CD8-positive, alpha-beta memory T cell (primary cell): ENCODE measurements at regions not wholly inside any gene's neighbourhood (a gene's known extent, or its start where the extent isn't known, plus 50 kb on each side); places are given as distances from the start of the nearest gene placed in this dataset.

Experiments
- CTCF ChIA-PET: fragments of 350-600 bp; sonication (Branson Sonifier 250); formaldehyde crosslinking; loops from one replicate; lab custom pipeline; 2021; ENCODE audit warnings: antibody characterized with exemption; lab: Charles Lee
- POLR2A ChIA-PET: fragments of 350-600 bp; sonication (Branson Sonifier 250); formaldehyde crosslinking; loops from one replicate; lab custom pipeline; 2021; ENCODE audit warnings: antibody characterized with exemption; lab: Charles Lee
- DNase-seq, 5 donors: peaks; one replicate each; pipeline versions ENCODE4 v3.0.0 to v3.0.0-alpha.2; 2020 to 2022; ENCODE audit warnings: mixed read lengths in 1 of 5
- H3K27ac ChIP-seq: one replicate; pipeline ENCODE4 v1.7.0; 2013; ENCODE audit warnings: low read depth, mild to moderate bottlenecking, low read length, moderate library complexity
- H3K27me3 ChIP-seq: 2 replicates; pipeline ENCODE4 v1.7.0; 2013; ENCODE audit warnings: low read length, mild to moderate bottlenecking; ENCODE audit not compliant: insufficient read depth, poor library complexity, severe bottlenecking
- H3K36me3 ChIP-seq: 2 replicates; pipeline ENCODE4 v1.7.0; 2013; ENCODE audit warnings: mild to moderate bottlenecking, low read length, moderate library complexity; ENCODE audit not compliant: insufficient read depth
- H3K4me1 ChIP-seq: 2 replicates; pipeline ENCODE4 v1.7.0; 2013; ENCODE audit warnings: mild to moderate bottlenecking, low read length, moderate library complexity; ENCODE audit not compliant: insufficient read depth
- H3K4me3 ChIP-seq: 2 replicates; pipeline ENCODE4 v1.7.0; 2013; ENCODE audit warnings: mild to moderate bottlenecking, low read length
- H3K9me3 ChIP-seq: 2 replicates; pipeline ENCODE4 v1.7.0; 2013; ENCODE audit warnings: mild to moderate bottlenecking, low read length
- H3K27ac Mint-ChIP-seq, 8 donors: one replicate each; pipeline ENCODE4 v1.8.0; 2020 to 2021; ENCODE audit warnings: mixed read lengths in 8 of 8, mild to moderate bottlenecking in 6 of 8, inconsistent platforms in 3 of 8, moderate library complexity in 3 of 8
- H3K27me3 Mint-ChIP-seq, 2 donors: one replicate each; pipeline ENCODE4 v1.8.0; 2020 to 2021; ENCODE audit warnings: mixed read lengths in 2 of 2, mild to moderate bottlenecking in 1 of 2, moderate library complexity in 1 of 2
- H3K36me3 Mint-ChIP-seq, 3 donors: one replicate each; pipeline ENCODE4 v1.8.0; 2020 to 2021; ENCODE audit warnings: mixed read lengths in 3 of 3, inconsistent platforms in 1 of 3, mild to moderate bottlenecking in 1 of 3
- H3K4me1 Mint-ChIP-seq, 3 donors: one replicate each; pipeline ENCODE4 v1.8.0; 2020 to 2021; ENCODE audit warnings: mixed read lengths in 3 of 3, inconsistent platforms in 1 of 3, mild to moderate bottlenecking in 1 of 3
- H3K4me3 Mint-ChIP-seq, 7 donors: one replicate each; pipeline ENCODE4 v1.8.0; 2020 to 2021; ENCODE audit warnings: mixed read lengths in 7 of 7, mild to moderate bottlenecking in 6 of 7, moderate library complexity in 4 of 7, inconsistent platforms in 2 of 7
- H3K9me3 Mint-ChIP-seq, 5 donors: one replicate each; pipeline ENCODE4 v1.8.0; 2020 to 2022; ENCODE audit warnings: mixed read lengths in 5 of 5, mild to moderate bottlenecking in 3 of 5, moderate library complexity in 2 of 5, inconsistent platforms in 1 of 5

DNA sequence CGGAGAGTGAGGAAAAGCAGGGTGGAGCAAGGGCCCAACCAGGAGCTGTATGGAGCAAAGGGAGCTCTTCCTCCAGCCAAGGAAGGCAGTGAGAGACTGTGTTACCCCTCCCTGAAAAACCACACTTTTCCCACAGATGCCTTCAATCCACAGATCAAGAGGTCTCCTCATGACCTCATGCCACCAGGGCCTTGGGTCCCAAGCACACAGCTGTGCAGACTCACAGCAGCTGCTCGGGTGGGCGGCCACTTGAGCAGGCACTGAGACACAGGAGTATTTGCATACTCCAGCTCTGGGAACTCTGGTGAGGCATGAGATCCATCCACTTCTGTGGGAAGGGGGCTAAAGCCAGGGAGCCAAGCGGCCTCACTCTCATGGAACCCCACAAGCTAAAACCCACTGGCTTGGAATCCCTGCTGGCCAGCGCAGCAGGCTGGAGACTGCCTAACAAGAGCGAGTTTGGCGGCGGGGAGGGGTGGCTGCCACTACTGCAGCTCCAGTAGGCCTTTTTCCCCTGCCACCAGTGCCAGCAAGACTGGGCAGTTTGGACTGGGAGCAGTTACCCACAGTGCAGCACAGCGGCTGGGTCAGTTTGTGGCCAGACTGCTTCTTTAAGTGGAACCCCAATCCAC is 880.6 kb upstream of the ARPP21 start:
- ChIA-PET CTCF (no interaction called here), POLR2A (no interaction called here)
- H3K27ac ChIP-seq, result no peak overlapping the region
- Mint-ChIP-seq H3K36me3 (no peaks in the 10 kb centered on the region), H3K4me1 (no peaks in the 10 kb centered on the region), H3K9me3 (peaks cover 1 to 13% (median 10%) of the 10 kb centered on the region in 5 donors), H3K4me3 (no peak overlapping the region), H3K27ac (no peak overlapping the region), H3K27me3 (no peaks in the 10 kb centered on the region)
- H3K4me3 ChIP-seq, result no peak overlapping the region
- H3K4me1 ChIP-seq, result no peaks in the 10 kb centered on the region
- H3K36me3 ChIP-seq, result no peaks in the 10 kb centered on the region
- H3K9me3 ChIP-seq, result no peaks in the 10 kb centered on the region
- H3K27me3 ChIP-seq, result no peaks in the 10 kb centered on the region
- no peak for DNase-seq

DNA sequence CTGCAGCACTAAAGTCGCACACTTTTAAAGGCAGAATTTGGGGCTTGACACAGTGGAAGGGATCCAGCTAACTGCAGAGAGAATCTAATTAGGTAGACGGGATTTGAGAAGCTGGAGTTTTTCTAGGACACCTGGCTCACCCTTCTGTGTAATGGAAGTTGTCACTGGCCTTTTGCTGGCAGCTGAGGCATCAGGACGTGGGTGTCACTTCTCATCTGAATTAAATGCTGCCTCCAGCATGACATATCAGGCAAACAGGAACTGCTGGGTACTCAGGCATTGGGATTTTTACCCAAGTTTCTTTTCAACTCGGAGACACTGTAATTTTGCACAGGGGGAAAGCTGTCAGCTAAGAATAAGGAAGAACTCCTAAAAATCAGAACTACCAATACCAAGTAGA is 861.9 kb upstream of the ARPP21 start:
- H3K36me3 ChIP-seq, result no peaks in the 10 kb centered on the region
- ChIA-PET POLR2A (no interaction called here), CTCF (no interaction called here)
- H3K36me3 Mint-ChIP-seq, result no peaks in the 10 kb centered on the region
- no peak for DNase-seq
- no peak overlapping the region for H3K4me3 Mint-ChIP-seq
- H3K4me1 Mint-ChIP-seq, result no peaks in the 10 kb centered on the region
- no peaks in the 10 kb centered on the region for H3K9me3 ChIP-seq
- no peak overlapping the region for H3K4me3 ChIP-seq
- H3K4me1 ChIP-seq, result no peaks in the 10 kb centered on the region
- peaks cover 0 to 7% (median 4%) of the 10 kb centered on the region in 5 donors for H3K9me3 Mint-ChIP-seq
- H3K27ac ChIP-seq, result no peak overlapping the region
- no peak overlapping the region for H3K27ac Mint-ChIP-seq
- H3K27me3 Mint-ChIP-seq, result no peaks in the 10 kb centered on the region
- H3K27me3 ChIP-seq, result no peaks in the 10 kb centered on the region

DNA sequence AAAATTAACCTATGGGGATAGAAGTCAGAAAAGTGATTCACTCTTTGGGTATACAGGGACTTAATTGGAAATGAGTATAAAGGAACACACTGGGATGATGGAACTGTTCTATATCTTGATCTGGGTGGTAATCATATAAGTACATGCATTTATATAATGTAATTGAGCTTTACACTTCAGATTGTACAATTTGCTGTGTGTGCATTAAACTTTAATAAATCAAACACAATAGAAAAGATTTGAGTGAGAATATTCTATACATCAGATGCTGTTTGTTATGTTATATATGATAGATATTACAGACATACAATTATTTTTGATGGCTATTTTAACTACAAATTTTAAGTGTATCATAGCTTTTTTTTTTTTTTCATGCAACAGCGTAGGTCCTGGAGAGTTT is 860.2 kb upstream of the ARPP21 start:
- Mint-ChIP-seq H3K4me3 (no peak overlapping the region), H3K27me3 (no peaks in the 10 kb centered on the region), H3K4me1 (no peaks in the 10 kb centered on the region), H3K36me3 (peaks cover 0 to 1% (median 0%) of the 10 kb centered on the region in 3 donors), H3K9me3 (peaks cover 0 to 5% (median 3%) of the 10 kb centered on the region in 5 donors), H3K27ac (no peak overlapping the region)
- Histone ChIP-seq H3K36me3 (no peaks in the 10 kb centered on the region), H3K4me3 (no peak overlapping the region), H3K27me3 (no peaks in the 10 kb centered on the region), H3K27ac (no peak overlapping the region), H3K9me3 (no peaks in the 10 kb centered on the region), H3K4me1 (no peaks in the 10 kb centered on the region)
- ChIA-PET POLR2A (no interaction called here), CTCF (no interaction called here)
- no peak for DNase-seq

DNA sequence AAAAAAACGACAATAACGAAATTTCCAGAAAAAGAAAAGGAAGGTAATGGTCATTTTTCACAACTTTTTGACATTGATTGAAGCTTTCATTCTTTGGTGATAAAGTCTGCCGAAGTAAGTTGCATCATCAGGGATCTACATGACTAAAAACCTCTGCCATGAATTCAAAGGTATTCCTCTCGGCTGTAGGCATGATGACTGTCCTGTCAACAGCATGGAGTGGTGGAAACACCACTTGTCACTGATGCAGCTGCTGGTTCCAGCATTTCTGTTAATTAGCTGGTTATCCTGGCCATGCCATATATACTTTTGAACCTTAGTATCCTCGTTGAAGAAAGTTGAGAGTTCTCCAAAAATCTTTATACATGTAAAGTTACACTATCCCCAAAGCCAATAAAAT is 859.0 kb upstream of the ARPP21 start:
- no peaks in the 10 kb centered on the region for H3K27me3 ChIP-seq
- Mint-ChIP-seq H3K4me3 (no peak overlapping the region), H3K36me3 (peaks cover 0 to 1% (median 0%) of the 10 kb centered on the region in 3 donors), H3K9me3 (peaks cover 0 to 4% (median 3%) of the 10 kb centered on the region in 5 donors), H3K27ac (no peak overlapping the region), H3K4me1 (no peaks in the 10 kb centered on the region), H3K27me3 (no peaks in the 10 kb centered on the region)
- DNase-seq, result no peak
- no peak overlapping the region for H3K27ac ChIP-seq
- ChIA-PET POLR2A (no interaction called here), CTCF (no interaction called here)
- no peaks in the 10 kb centered on the region for H3K36me3 ChIP-seq
- H3K4me3 ChIP-seq, result no peak overlapping the region
- H3K9me3 ChIP-seq, result no peaks in the 10 kb centered on the region
- no peaks in the 10 kb centered on the region for H3K4me1 ChIP-seq

DNA sequence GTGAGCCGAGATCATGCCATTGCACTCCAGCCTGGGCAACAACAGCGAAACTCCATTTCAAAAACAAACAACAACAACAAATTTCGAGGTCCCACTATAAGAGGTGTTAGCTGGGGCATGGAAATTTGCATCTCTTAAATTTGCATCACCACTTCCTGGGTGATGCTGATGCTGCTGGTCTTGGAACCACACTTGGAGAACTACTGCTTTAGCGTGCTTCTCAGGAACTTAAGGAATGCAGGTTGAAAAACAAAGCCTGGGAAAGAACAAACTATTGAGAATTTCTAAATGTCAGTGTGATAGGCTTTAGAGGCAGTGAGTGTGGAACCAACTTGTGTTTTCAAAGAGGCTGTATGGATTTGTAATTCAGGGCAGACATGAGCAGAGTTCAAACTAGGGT is 858.4 kb upstream of the ARPP21 start:
- H3K36me3 ChIP-seq, result no peaks in the 10 kb centered on the region
- Mint-ChIP-seq H3K27ac (no peak overlapping the region), H3K27me3 (no peaks in the 10 kb centered on the region), H3K4me1 (no peaks in the 10 kb centered on the region), H3K9me3 (peaks cover 0 to 4% (median 2%) of the 10 kb centered on the region in 5 donors), H3K36me3 (peaks cover 0 to 1% (median 0%) of the 10 kb centered on the region in 3 donors), H3K4me3 (no peak overlapping the region)
- no peaks in the 10 kb centered on the region for H3K4me1 ChIP-seq
- H3K4me3 ChIP-seq, result no peak overlapping the region
- CTCF ChIA-PET, result no interaction called here
- no peaks in the 10 kb centered on the region for H3K9me3 ChIP-seq
- H3K27ac ChIP-seq, result no peak overlapping the region
- H3K27me3 ChIP-seq, result no peaks in the 10 kb centered on the region
- POLR2A ChIA-PET, result no interaction called here
- DNase-seq, result no peak

DNA sequence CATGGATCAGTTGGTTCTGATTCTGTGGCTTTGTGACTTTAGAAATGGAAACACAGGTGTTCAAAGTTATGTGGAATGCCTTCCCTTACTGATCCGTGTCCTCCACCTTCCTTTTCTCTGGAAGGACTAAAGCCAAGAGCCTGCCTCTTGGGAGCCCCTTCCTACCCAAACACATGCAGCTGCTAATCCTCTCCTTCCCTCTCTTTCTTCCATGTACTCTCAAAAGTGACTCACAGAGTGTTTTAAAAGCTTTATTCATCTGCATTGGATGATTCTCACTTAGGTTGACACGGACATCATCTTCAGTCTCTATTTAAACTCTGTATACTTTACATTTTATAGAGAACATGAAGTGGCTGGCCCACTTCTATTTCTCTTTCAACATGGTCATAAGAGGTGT is 856.5 kb upstream of the ARPP21 start:
- Histone ChIP-seq H3K4me3 (no peak overlapping the region), H3K36me3 (no peaks in the 10 kb centered on the region), H3K4me1 (no peaks in the 10 kb centered on the region), H3K9me3 (no peaks in the 10 kb centered on the region), H3K27ac (no peak overlapping the region), H3K27me3 (no peaks in the 10 kb centered on the region)
- Mint-ChIP-seq H3K27ac (no peak overlapping the region), H3K4me3 (no peak overlapping the region), H3K4me1 (no peaks in the 10 kb centered on the region), H3K36me3 (peaks cover 0 to 1% (median 0%) of the 10 kb centered on the region in 3 donors), H3K9me3 (peaks cover 0 to 4% (median 1%) of the 10 kb centered on the region in 5 donors), H3K27me3 (no peaks in the 10 kb centered on the region)
- ChIA-PET CTCF (no interaction called here), POLR2A (no interaction called here)
- DNase-seq, result no peak

DNA sequence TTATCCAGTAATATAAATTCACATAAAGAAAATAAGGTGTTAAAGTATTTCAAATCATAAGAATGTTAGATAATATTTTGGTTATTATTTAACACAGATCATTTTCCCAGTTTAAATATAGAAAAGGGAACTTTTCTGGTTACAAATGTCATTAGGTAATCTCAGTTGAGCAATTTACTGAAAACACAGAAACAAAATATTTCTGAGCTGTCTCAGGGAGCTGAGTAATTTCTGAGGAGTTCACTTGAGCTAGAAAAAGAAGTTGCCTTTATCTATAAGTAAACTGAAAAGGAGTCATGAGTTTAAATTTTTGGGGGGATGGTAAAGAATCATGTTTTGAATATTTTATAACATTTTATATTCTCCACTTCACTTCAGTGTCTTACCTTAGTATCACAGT is 855.4 kb upstream of the ARPP21 start:
- Histone ChIP-seq H3K9me3 (no peaks in the 10 kb centered on the region), H3K27me3 (no peaks in the 10 kb centered on the region), H3K27ac (no peak overlapping the region), H3K36me3 (no peaks in the 10 kb centered on the region), H3K4me3 (no peak overlapping the region), H3K4me1 (no peaks in the 10 kb centered on the region)
- no peak for DNase-seq
- Mint-ChIP-seq H3K27ac (no peak overlapping the region), H3K9me3 (peaks cover 0 to 4% (median 2%) of the 10 kb centered on the region in 5 donors), H3K36me3 (peaks cover 0 to 1% (median 0%) of the 10 kb centered on the region in 3 donors), H3K4me1 (no peaks in the 10 kb centered on the region), H3K27me3 (no peaks in the 10 kb centered on the region), H3K4me3 (no peak overlapping the region)
- CTCF ChIA-PET, result no interaction called here
- POLR2A ChIA-PET, result no interaction called here

DNA sequence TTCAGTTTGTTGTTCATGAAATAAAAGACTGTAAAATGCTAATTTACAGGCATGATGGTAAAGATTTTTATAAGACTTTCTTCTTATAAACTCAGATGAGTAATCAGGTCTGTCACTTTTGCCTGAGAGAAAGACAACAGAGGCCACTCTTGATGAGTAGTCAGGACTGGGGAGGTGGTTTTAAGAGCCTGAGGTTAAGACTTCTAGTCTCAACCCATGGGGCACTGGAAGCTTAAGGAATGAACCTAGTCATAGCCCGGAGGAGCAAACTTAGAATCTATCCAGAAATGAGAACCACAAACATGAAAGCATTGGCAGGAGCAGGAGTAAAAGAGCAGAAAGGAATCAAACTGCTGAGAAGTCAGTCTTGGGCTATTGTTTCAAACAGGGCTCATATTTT is 846.3 kb upstream of the ARPP21 start:
- Mint-ChIP-seq H3K27me3 (no peaks in the 10 kb centered on the region), H3K9me3 (peaks cover 0 to 7% (median 2%) of the 10 kb centered on the region in 5 donors), H3K4me1 (no peaks in the 10 kb centered on the region), H3K36me3 (no peaks in the 10 kb centered on the region), H3K4me3 (no peak overlapping the region), H3K27ac (no peak overlapping the region)
- ChIA-PET POLR2A (no interaction called here), CTCF (no interaction called here)
- no peak for DNase-seq
- Histone ChIP-seq H3K36me3 (no peaks in the 10 kb centered on the region), H3K27ac (no peak overlapping the region), H3K4me1 (no peaks in the 10 kb centered on the region), H3K27me3 (no peaks in the 10 kb centered on the region), H3K9me3 (no peaks in the 10 kb centered on the region), H3K4me3 (no peak overlapping the region)
